ENCODE measurements at regions not wholly inside any gene's neighbourhood (a gene's known extent, or its start where the extent isn't known, plus 50 kb on each side); places are given as distances from the start of the nearest gene placed in this dataset.
"Not testable (repeated sequence)": the region's sequence is repeated elsewhere in the genome, so short reads cannot be mapped to it uniquely, and the experiment has no call there.

DNA sequence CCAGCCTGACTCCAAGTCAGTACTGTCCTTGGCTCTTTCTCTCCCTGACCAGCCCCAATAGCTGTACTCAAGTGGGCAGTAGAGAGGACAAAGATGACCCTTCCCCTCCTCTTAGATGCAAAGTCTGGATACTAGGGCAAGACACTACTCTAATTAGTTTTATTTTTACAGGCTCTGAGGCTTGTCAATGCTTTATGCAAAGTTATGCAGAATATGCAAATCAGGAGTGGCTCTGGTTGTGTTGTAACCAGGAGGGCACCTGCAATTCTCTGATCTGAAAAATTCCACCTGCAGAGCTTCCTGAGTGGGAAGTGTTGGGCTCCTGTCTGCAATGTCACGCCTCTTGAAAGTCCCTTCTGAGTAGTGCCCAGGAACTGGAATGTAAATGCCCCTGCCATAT is 201.5 kb downstream of the RGS3 start:
- DNase-seq (ENCODE audit: low read depth) = no peak

DNA sequence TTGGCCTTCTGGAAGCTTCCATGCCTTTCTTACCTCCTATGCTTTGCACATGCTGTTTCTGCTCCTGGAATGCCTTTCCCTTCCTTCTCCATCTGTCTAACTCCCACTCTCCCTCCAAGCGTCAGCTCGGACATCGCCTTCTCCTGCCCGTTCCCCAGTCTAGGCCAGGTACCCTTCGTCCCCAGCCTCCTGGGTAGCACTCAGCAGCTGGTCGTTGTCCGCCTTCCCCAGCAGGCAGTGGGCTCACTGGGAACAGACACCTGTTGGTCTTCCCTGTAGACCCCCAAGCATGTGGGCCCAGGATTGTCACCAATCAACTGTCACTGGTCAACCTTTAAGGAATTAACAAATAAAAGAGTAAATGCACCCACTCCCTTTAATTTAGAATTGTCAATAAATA is 202.2 kb downstream of the RGS3 start:
- DNase-seq (ENCODE audit: low read depth) = no peak

DNA sequence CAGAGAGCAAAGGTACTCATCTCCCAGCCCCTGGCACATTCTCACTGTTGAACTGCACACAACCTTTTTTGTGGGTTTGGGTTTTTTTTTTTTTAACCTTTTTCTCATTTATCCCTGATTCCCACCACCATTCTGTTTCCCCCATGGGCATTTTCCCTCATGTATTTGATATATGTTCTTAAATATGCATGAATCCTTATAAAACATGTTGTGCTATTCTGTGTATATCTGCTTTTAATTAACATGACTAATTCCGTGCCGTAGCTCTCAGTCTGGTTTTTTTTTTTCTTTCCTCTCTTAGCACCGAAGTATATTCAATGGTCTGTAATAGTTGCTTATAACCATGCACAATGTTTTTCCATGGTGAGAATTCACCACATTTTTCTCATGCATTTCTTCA is 204.5 kb downstream of the RGS3 start:
- DNase-seq (ENCODE audit: low read depth) = no peak

DNA sequence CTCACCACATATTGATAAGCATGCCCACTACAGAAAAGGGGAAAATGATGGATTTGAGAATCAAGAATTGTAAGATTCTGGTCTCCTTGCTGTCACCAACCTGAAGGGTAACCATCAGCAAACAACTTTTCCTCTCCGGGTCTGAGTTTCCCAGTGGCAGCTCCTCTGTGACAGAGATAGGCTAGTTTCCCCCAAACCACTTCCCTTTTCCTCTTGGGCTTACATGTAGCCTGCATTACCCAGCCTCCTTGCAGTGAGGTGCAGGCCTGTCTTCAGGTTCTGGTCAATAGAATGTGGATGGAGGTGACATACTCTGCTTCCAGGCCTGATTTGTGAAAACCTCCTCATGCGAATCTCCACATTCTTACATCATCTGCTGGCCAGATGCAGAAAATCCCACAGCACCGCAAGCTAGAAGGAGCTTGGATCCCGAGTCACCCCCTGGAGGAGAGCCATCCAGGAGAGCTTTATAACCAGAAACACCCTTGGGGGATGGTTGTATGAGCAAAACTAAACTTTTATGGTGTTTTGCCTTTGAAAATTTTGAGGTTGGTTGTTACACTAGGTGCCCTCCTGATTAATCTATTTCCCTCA is 206.1 kb downstream of the RGS3 start:
- DNase-seq (ENCODE audit: low read depth) = no peak

DNA sequence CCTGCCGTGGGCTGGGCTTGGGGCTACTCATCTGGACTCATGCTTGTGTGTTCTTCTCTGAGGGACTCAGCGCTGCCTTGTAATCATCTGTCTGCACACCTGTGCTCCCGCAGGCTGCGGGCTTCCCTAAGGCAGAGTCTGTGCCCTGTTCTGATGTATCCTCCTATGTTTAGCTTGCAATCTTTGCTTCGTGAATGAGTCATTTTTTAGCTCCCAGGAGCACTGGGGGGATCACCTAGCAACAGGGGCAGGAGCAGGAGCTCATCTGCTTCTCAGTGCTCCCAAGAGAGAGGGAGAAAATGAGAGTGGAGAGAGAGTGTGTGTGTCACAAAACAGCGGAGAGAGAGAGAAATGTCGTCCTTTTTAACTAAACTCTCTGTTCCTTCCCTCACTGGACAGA is 202.4 kb upstream of the ZNF618 start:
- DNase-seq (ENCODE audit: low read depth) = no peak

DNA sequence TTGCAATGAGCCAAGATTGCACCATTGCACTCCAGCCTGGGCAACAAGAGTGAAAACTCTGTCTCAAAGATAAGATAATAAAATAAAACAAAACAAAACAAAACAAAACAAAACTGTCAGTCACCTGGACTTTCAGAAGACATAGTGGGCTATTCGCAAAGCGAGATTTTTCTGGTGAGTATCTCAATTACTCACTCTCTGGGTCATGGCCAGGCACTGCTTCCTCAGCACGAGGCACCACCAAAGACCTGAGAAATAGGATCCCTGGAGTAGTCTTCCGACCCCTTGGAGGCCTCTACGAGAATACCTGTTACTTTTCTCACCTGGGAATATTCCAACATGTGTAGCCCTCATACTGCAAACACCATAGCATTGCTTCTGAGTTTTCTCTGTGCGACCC is 201.7 kb upstream of the ZNF618 start:
- DNase-seq (ENCODE audit: low read depth) = no peak

DNA sequence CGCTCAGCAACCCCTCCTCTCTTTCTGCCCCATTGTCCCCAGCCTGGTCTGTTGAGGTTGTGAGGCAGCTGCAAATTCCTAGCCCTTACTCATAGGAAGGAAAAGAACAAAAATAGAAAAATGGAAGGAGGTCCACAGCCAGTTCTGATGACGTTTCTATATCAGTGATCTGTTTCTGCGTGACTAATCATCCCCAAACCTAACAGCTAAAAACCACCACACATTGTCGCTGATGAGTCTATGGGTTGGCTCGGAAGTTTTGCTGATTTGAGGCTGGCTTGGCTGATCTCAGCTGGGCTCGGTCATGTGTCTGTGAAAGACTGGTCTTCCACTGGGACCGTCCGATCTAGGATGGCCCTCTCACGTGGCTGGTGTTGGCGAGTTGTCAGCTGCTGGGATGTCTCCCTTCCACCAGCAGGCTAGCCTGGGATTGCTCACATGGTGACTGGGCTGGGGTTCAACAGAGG is 200.6 kb upstream of the ZNF618 start:
- no peak for DNase-seq (ENCODE audit: low read depth)

DNA sequence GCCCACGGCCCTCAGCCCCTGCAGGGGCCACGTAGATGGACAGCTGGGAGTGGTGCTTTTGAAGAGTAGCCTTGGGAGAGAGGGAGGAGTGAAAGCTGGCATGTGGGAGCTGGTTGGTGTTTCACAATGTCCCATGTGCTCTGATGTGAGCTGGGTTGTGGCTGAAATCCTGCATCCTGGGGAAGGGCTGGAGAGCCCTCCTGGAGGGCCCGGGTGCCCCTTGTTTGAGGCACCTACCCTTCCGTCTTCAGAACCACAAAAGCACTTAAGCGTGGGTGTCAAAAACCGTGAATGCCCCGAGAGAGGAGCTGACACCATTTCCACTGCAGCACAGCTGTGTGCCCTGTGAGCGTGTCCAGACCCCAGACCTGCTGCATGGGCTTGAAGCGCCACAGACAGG is 199.1 kb upstream of the ZNF618 start:
- no peak for DNase-seq (ENCODE audit: low read depth)

DNA sequence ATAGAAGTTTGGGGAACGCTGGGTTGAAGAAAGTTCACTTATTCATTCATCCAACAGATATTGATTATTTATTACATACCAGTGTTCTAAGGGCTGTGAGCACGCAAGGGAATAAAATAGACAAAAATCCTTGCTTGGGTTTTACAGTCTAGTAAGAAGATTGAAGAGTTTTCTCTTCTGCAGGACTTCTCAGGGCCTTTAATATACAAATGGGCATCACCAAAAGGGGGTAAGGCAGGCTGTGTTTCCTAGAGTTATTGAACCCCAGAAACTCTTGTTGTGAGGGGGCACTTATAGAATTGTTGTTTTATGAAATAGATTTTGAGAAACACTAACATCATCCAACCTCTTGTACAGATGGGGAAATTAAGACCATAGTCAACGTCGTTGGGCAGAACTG is 198.5 kb upstream of the ZNF618 start:
- no peak for DNase-seq (ENCODE audit: low read depth)

DNA sequence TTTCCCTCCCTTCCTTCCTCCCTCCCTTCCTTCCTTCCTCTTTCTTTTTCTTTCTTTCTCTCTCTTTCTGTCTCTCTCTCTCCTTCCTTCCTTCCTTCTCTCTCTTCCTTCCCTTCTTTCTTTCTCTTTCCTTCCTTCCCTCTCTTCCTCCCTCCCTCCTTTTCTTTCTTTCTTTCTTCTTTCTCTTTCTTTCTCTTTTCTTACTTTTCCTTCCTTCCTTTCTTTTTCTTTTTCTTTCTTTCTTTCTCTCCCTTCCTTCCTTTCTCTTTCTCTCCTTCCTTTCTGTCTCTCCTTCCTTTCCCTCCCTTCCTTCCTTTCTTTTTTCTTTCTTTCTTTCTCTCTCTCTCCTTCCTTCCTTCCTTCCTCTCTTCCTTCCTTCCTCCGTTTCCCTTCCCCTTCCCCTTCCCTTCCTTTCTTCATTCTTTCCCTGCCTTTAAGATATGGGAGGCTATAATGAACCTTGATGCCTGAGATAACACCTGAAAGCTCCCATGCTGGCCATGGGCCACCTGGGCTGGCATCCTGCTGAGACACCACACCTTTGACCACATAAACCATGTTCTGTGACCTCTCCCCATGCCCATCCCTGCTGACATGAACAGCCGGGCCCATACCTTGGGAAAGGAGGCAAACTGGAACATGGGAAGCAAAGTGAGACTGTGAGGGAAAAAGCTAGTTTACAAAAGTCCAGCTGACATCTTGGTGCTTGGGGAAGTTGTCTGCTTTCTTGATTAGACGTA is 197.8 kb upstream of the ZNF618 start:
- DNase-seq (ENCODE audit: low read depth) = no peak

DNA sequence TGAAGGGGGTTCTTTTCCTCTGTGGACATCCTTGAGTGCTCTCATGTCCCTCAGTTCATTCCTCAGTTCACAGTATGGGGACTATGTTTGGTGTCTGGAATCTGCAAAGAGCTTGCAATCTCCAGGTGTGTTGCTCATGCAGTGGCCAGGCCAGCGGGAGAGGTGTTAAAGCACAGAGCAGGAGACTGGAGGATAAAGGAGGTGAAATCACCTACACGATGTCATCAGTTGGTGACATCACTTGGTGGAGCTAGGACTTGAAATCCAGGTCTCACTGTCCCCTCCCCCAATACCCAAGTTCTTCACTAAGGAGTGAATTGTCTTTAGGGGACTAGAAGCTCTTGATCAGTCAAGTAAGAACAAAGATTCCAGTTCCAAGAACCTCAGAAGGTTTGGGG is 197.3 kb upstream of the ZNF618 start:
- no peak for DNase-seq (ENCODE audit: low read depth)

DNA sequence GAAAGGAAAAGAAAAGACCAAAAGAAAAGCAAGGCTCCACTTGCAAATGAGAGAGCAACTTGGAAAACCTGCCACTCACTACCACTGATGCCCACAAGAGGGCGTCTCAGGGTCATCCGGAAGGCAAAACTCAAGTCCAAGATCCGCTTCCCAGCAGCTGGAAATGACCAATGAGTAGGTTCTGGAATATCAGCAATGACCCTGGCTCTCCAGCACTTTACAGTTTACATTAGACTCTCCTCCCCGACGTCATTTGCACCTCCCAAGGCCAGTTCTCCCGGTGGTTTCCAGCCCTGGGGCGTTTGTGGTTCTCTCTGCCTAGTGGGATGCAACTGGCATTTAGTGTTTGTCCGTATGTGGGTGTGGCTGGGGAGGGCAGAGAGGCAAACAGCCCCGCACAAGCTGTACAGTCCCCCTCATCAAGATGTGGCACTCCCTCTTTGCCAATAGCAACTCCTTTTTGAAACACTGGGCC is 193.8 kb upstream of the ZNF618 start:
- no peak for DNase-seq (ENCODE audit: low read depth)

DNA sequence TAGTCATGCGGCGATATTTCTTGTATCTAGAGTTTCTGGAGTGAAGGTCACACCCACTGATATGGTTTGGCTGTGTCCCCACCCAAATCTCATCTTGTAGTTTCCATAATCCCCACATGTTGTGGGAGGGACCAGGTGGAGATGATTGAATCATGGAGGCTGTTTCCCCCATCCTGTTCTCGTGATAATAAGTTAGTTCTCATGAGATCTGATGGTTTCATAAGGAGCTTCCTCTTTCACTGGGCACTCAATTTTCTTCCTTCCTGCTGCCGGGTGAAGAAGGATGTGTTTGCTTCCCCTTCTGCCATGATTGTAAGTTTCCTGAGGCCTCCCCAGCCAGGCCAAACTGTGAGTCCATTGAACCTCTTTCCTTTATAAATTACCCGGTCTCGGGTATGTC is 190.5 kb upstream of the ZNF618 start:
- not testable (repeated sequence) for DNase-seq (ENCODE audit: low read depth)

DNA sequence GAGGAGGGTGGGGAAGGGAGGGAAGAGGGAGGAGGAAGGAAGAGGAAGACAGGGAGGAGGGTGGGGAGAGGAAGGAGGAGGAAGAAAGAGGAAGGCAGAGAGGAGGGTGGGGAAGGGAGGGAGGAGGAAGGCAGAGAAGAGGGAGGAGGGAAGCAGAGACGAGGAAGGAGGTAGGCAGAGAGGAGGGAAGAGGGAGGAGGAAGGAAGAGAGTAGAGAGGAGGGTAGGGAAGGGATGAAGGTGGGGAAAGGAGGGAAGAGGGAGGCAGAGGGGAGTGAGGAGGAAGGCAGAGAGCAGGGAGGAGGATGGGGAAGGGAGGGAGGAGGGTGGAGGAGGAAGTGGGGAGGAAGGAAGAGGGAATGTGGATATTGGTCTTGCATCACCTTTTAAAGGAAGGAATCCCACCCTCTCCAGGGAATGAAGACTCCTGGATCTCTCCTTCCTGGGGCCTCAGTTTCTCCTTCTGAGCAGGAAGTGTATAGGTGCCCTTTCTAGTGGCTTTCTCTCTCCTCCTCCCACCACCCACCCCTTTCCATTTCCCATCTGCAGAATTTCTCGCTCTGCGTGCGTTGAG is 188.9 kb upstream of the ZNF618 start:
- DNase-seq (ENCODE audit: low read depth) = no peak

DNA sequence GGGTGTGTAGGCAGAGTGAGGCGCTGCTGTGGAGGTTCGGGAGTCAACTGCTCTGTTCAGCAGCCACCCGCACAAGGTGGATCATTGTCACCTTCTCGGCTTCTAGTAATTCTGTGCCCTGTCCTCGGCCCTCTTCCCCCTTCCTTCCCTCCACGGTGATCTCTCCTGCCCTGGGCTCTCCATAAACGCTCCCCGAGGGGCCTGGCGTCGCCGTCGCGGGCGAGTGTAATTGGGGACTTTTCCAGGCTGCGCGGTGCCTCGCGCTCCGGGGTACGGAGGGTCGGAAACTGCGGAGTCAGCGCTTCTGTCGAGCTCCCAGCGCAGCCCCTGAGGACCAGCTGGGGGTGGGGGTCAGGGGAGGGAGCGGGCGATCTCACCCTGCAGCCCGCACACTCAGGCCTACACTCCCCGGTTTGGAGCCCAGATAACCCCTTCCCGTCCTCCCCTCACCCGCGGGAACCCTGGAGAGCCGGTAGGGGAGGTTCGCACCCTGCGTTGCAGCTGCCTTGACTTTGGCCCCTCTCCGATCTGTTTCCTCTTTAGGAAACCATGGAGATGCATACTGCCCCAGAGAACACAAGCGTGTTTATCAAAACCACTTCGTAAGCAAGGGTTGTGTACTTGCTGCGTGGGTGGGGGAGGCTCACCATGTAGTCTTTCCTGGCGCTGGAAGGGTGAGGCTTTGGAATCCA is 188.3 kb upstream of the ZNF618 start:
- DNase-seq (ENCODE audit: low read depth) = no peak

DNA sequence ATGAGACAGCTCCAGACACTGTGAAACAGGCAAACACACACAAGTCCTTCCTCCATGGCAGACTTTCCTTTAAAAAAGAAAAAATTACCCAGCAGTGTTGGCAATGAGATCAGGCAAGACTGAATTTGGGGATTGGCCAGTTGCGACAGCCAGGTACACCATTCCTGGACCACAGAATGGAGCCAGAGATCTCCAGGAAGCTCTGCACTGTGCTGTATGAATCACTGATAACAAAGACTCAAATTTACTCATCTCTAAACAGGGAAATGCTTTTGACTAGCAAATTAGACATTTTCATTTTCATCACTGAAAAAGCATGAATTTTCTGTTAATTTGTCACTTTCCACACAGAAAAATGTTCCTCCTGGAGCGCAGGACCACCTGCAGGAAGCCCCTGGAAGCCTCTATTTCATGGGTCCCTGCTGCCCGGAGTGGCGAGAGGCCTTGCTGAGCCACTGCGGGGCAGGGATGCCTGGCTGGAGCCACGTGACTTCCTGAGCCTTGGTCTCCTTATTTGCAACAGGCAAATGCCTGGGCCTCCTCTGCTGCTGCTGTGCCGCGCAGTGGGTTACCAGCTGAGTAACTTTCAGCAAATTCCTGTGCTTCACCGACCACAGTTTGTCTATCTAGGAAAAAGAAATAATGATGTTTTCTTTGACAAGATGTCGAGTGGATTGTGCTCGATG is 185.9 kb upstream of the ZNF618 start:
- DNase-seq (ENCODE audit: low read depth) = no peak

DNA sequence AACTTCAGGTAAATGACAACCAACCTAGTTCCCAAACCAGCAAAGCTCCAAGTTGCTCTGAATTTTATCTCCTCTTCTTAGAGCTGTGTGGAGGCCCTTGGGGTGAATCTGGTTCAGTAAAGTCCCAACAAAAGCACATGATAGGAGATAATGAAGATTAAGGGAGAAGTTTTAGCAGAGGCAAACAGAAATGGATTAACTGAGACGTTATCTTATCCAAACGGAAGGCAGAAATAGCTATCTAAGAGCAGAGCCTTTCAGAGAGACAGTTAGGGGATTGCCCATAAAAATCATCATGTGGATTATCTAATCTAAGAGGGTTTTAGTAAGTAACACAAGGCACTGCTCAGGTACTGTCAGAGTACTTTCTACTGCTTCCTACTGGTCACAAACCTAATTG is 183.9 kb upstream of the ZNF618 start:
- DNase-seq (ENCODE audit: low read depth) = no peak

DNA sequence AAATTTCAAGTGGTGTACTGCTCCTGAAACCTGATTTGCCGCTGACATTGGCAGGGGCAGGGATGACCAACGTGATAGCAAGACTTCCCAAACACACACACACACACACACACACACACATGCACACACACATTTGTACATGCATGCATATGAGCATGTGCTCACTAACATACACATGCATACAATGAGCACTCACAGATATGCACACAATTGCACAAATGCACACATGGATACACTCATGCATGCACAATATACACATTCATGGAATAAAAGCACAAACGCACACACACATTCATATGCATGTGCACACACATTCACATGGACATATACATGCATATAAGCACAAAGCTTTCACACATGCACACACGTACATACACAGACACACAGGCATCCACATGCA is 181.2 kb upstream of the ZNF618 start:
- no peak for DNase-seq (ENCODE audit: low read depth)

DNA sequence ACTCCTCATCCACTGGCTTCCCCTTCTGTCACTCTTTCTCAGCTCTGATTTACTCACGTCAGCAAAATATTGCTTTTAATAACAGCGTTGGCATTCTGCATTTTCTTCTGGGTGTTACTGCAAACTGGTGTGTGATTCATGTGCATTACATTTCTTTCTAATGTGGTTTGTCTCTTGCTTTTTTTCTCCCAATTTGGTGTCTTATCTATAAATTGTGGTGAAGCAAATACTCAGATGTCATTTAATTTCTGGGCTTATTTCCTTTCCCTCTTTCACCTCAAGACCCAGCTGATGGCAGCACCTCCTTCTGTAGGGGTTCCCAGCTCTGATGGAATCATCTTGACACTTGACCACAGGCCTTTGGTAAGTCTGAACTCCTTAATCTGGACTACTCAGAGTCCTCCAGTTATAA is 180.7 kb upstream of the ZNF618 start:
- no peak for DNase-seq (ENCODE audit: low read depth)

DNA sequence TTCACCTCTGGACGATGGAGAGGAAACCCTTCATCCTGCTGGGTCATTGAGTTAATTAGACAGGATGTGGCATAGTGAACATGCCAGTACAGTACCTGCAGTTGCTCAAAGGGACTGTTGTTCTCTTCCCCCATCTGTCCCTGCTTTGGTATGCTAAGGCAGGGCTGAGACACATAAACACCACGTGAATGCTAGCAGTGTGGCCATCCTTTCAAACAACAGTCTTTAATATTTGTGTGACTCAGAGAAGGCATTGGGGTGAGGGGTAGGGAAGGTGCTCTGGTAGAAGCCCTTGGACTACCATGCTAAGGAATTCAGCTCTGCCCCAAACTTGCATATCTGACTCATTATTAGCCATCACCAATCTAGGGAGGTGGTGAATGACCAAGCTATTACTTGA is 180.2 kb upstream of the ZNF618 start:
- no peak for DNase-seq (ENCODE audit: low read depth)

DNA sequence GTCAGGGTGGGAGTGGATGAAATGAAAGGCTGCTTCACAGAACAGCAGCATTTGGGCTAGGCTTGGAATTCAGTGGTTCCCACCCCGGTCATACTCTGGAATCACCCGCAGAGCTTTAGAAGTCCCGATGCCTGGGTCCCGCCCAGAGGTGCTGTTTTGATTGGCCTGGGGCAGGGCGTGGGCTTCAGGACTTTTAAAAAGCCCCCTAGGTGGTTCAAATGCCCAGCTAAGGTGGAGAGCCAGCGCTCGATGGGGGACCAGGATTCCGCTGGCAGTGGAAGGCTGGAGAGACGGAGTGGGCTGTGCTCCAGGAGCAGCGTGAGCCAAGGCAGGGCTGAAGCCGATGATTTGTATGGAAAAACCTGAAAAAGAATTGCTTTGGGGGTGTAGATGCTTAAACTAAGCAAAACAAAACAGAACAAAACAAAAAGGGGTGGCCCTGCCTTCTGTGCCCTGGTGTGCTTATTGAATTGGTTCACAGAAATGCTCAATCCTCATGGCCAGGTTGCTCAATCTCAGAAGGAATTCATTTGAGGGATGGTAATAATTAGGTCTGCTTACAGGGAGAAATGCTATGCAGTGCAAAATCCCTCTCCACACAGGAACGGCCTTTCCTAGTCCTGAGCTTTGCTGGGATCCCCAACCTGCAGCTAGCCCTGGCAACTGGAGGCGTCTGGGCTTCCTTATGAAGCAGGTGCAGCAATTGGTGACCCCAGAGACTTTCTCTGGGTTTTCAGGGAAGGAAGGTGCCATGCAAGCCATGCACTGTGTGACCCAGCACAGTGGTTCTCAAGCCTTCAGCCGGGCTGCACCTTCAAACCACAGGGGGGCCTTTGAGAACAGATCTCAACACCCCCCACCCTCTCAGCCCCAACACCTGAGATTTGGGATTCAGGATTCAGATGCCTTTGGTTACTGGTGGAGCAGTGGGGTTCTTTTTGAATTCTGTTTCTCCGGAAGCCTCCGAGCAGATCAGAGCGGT is 174.0 kb upstream of the ZNF618 start:
- no peak for DNase-seq (ENCODE audit: low read depth)

Measured in stimulated activated CD8-positive, alpha-beta memory T cell treated with anti-CD3 and anti-CD28 coated beads, Interleukin-12 subunit alpha, Interleukin-12 subunit beta, amount 100 ng/mL, for 4 hours (primary cell).